ENCODE measurements at regions not wholly inside any gene's neighbourhood (a gene's known extent, or its start where the extent isn't known, plus 50 kb on each side); places are given as distances from the start of the nearest gene placed in this dataset.

GRCh38 chr10:28853195-28853594 is 175.9 kb downstream of the BAMBI start:
- DNase-seq (ENCODE audit: extremely low read depth, low read depth): no peak

GRCh38 chr10:28857164-28857563 is 179.8 kb downstream of the BAMBI start:
- no peak for DNase-seq (ENCODE audit: extremely low read depth, low read depth)

- DNase-seq (ENCODE audit: extremely low read depth, low read depth): no peak
Observed at GRCh38 chr10:28858646-28859045, 181.3 kb downstream of the BAMBI start.

GRCh38 chr10:28859791-28860190 is 182.5 kb downstream of the BAMBI start:
- DNase-seq (ENCODE audit: extremely low read depth, low read depth): no peak

GRCh38 chr10:28862219-28862618 is 184.9 kb downstream of the BAMBI start:
- no peak for DNase-seq (ENCODE audit: extremely low read depth, low read depth)

GRCh38 chr10:28869606-28870201 is 192.4 kb downstream of the BAMBI start:
- no peak for DNase-seq (ENCODE audit: extremely low read depth, low read depth)

- no peak for DNase-seq (ENCODE audit: extremely low read depth, low read depth)
Observed at GRCh38 chr10:28871665-28872064, 194.3 kb downstream of the BAMBI start.

- no peak for DNase-seq (ENCODE audit: extremely low read depth, low read depth)
Observed at GRCh38 chr10:28872587-28873165, 195.4 kb downstream of the BAMBI start.

GRCh38 chr10:28873540-28873939 is 196.2 kb downstream of the BAMBI start:
- no peak for DNase-seq (ENCODE audit: extremely low read depth, low read depth)

GRCh38 chr10:28874210-28874609 is 196.9 kb downstream of the BAMBI start:
- DNase-seq (ENCODE audit: extremely low read depth, low read depth): no peak

GRCh38 chr10:28875549-28876081 is 198.3 kb downstream of the BAMBI start:
- DNase-seq (ENCODE audit: extremely low read depth, low read depth): no peak

GRCh38 chr10:28878236-28878970 is 201.1 kb downstream of the BAMBI start:
- DNase-seq (ENCODE audit: extremely low read depth, low read depth): no peak

- DNase-seq (ENCODE audit: extremely low read depth, low read depth): no peak
Observed at GRCh38 chr10:28879246-28879645, 201.9 kb downstream of the BAMBI start.

- no peak for DNase-seq (ENCODE audit: extremely low read depth, low read depth)
Observed at GRCh38 chr10:28879875-28880682, 202.8 kb downstream of the BAMBI start.

GRCh38 chr10:28880683-28880950 is 203.3 kb downstream of the BAMBI start:
- DNase-seq (ENCODE audit: extremely low read depth, low read depth): no peak

GRCh38 chr10:28881171-28881882 is 204.0 kb downstream of the BAMBI start:
- no peak for DNase-seq (ENCODE audit: extremely low read depth, low read depth)

- DNase-seq (ENCODE audit: extremely low read depth, low read depth): no peak
Observed at GRCh38 chr10:28883741-28884423, 206.6 kb downstream of the BAMBI start.

- no peak for DNase-seq (ENCODE audit: extremely low read depth, low read depth)
Observed at GRCh38 chr10:28890121-28890950, 213.0 kb downstream of the BAMBI start.

GRCh38 chr10:28891058-28891713 is 213.9 kb downstream of the BAMBI start:
- DNase-seq (ENCODE audit: extremely low read depth, low read depth): no peak
